Thyroid gland (tissue), 4 donors: ENCODE measurements at regions not wholly inside any gene's neighbourhood (a gene's known extent, or its start where the extent isn't known, plus 50 kb on each side); places are given as distances from the start of the nearest gene placed in this dataset.
A peak's percentile ranks its signal among the peaks of the same experiment; 100 is the strongest.

Source experiments
- DNase-seq, 2 donors: peaks; one replicate each; pipeline ENCODE4 v3.0.0-alpha.2; 2019
- H3K27ac ChIP-seq, 3 donors: fragments of 200-600 bp; sonication (generic); 1 replicate in 2 of 3; 2 replicates in 1 of 3; pipeline ENCODE4 v1.5.1; 2016 to 2019; ENCODE audit warnings: mild to moderate bottlenecking in 1 of 3, moderate library complexity in 1 of 3
- H3K27me3 ChIP-seq: fragments of 200-600 bp; sonication (generic); one replicate; pipeline ENCODE4 v1.5.1; 2019
- H3K36me3 ChIP-seq, 2 donors: fragments of 200-600 bp; sonication (generic); one replicate each; pipeline ENCODE4 v1.5.1; 2016 to 2019
- H3K4me1 ChIP-seq, 2 donors: fragments of 200-600 bp; sonication (generic); one replicate each; pipeline ENCODE4 v1.5.1; 2017 to 2019
- H3K4me3 ChIP-seq, 3 donors: fragments of 200-600 bp; sonication (generic); replicated peaks in 1 of 3; 1 replicate in 2 of 3; 2 replicates in 1 of 3; pipeline ENCODE4 v1.5.1; 2016; ENCODE audit warnings: mild to moderate bottlenecking in 1 of 3
- H3K9me3 ChIP-seq: fragments of 200-600 bp; sonication (generic); one replicate; pipeline ENCODE4 v1.5.1; 2017
- POLR2A ChIP-seq, 2 donors: fragments of 450-650 bp; IDR thresholded peaks; one replicate each; pipeline ENCODE4 v1.6.1; 2017; ENCODE audit warnings: antibody characterized with exemption in 2 of 2, mild to moderate bottlenecking in 2 of 2, moderate library complexity in 1 of 2
- WGBS, 2 donors: methylation state at CpG; one replicate each; pipeline ENCODE4 v1.1.5; 2017; 5-methylcytosine and 5-hydroxymethylcytosine counted together
- intact Hi-C: fragments of 100-400 bp; cut with DNase I; formaldehyde crosslinking; loops from one replicate; pipeline ENCODE4 v1.15.1; 2023
- TF ChIP-seq, protein P1 (sequence below), 6 experiments: fragments of 200-600 bp in 3 of 6; fragments of 450-650 bp in 3 of 6; sonication (generic) in 3 of 6; IDR thresholded peaks; one replicate each; pipeline ENCODE4 v1.5.1; 2016 to 2019; ENCODE audit warnings: antibody characterized with exemption in 6 of 6, mild to moderate bottlenecking in 2 of 6, inconsistent platforms in 1 of 6, moderate library complexity in 1 of 6

DNA sequence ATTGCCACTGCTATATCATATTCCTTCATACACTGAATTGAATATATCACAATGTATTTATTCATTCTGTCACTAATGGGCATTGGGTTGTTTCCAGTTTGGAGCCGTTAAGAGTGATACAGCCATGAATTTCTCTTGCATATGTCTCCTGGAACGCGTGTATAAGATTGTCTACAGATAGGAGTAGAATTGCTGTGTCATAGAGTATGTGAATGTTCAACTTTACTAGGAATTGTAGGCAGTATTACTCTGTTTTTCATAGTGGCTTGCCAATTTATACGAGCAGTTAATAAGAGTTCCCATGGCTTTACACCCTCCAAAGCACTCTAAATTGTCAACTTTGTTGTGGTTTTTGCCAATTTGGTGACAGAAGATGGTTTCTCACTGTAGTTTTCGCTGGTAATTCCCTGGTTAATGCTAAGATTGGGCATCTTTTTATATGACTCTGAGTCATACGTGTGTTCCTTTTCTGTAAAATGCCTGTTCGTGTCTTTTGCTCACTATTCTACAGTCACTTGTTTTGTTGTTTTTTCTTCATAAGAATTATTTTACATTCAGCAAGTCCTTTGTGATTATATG lies 136.1 kb upstream of the LIPC start:
- intact Hi-C loops, result no loop called here
- DNase-seq, result no peak
- Histone ChIP-seq H3K9me3 (no peaks in the 10 kb centered on the region), H3K4me3 (no peak overlapping the region), H3K4me1 (peaks cover 13 to 37% of the 10 kb centered on the region in 2 donors), H3K27ac (no peak overlapping the region), H3K27me3 (no peaks in the 10 kb centered on the region), H3K36me3 (no peaks in the 10 kb centered on the region)
- WGBS, 2 donors, result 78 to 95% methylated on average over 7 of the region's 7 CpGs
- TF ChIP-seq, protein P1, sequence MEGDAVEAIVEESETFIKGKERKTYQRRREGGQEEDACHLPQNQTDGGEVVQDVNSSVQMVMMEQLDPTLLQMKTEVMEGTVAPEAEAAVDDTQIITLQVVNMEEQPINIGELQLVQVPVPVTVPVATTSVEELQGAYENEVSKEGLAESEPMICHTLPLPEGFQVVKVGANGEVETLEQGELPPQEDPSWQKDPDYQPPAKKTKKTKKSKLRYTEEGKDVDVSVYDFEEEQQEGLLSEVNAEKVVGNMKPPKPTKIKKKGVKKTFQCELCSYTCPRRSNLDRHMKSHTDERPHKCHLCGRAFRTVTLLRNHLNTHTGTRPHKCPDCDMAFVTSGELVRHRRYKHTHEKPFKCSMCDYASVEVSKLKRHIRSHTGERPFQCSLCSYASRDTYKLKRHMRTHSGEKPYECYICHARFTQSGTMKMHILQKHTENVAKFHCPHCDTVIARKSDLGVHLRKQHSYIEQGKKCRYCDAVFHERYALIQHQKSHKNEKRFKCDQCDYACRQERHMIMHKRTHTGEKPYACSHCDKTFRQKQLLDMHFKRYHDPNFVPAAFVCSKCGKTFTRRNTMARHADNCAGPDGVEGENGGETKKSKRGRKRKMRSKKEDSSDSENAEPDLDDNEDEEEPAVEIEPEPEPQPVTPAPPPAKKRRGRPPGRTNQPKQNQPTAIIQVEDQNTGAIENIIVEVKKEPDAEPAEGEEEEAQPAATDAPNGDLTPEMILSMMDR (IDR thresholded peaks at IDR 0.05), result no peak
- TF ChIP-seq POLR2A (IDR thresholded peaks at IDR 0.05), result no peak

DNA sequence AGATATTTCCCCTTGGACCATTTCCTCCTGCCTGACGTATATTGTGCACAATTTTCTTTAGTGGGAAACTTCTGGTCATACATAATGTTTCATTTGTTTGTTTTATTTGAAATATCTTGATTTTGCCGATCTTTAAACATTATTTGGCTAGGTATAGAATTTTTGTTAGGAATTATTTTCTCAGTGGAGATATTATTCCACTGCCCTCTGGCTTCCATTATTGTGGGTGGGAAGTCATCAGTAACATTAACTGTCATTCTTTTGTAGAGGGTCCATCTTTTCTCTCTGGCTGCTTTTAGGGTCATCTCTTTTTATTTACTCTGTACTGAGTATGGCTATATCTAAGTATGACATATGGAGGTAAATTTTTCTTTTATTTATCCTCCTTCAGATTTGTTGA lies 135.5 kb upstream of the LIPC start:
- Histone ChIP-seq H3K4me3 (no peak overlapping the region), H3K4me1 (peaks cover 13 to 37% of the 10 kb centered on the region in 2 donors), H3K9me3 (no peaks in the 10 kb centered on the region), H3K36me3 (no peaks in the 10 kb centered on the region), H3K27me3 (no peaks in the 10 kb centered on the region), H3K27ac (no peak overlapping the region)
- intact Hi-C loops, result no loop called here
- TF ChIP-seq, protein P1 (IDR thresholded peaks at IDR 0.05), result no peak
- no peak for TF ChIP-seq POLR2A (IDR thresholded peaks at IDR 0.05)
- 62 to 92% methylated on average over 2 of the region's 2 CpGs for WGBS, 2 donors
- DNase-seq, result no peak

DNA sequence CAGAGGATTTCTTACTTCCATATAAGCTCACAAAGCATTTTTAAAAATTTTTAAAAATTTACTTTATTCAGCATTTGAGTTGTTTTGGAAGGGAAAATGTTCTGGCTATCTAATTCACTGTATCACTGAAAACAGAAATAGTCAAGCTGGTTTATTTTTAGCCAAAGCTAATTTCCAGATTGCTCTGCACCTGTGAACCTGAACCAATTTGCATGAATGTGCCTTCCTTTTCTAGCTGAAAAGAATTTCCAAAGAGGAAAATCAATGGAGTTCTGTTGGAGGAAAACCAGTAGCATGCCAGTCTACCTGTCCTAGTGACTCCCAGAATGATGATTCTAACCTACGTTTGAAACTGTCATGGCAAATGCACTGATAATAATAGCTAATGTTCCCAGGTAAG lies 134.2 kb upstream of the LIPC start:
- no peaks in the 10 kb centered on the region for H3K27me3 ChIP-seq
- DNase-seq, result no peak
- no peak overlapping the region for H3K27ac ChIP-seq
- peaks cover 13 to 37% of the 10 kb centered on the region in 2 donors for H3K4me1 ChIP-seq
- H3K4me3 ChIP-seq, result no peak overlapping the region
- WGBS, 2 donors, result 96 to 100% methylated on average over 1 of the region's 1 CpG
- intact Hi-C loops, result no loop called here
- TF ChIP-seq, protein P1 (IDR thresholded peaks at IDR 0.05), result no peak
- TF ChIP-seq POLR2A (IDR thresholded peaks at IDR 0.05), result no peak
- no peaks in the 10 kb centered on the region for H3K9me3 ChIP-seq
- no peaks in the 10 kb centered on the region for H3K36me3 ChIP-seq

DNA sequence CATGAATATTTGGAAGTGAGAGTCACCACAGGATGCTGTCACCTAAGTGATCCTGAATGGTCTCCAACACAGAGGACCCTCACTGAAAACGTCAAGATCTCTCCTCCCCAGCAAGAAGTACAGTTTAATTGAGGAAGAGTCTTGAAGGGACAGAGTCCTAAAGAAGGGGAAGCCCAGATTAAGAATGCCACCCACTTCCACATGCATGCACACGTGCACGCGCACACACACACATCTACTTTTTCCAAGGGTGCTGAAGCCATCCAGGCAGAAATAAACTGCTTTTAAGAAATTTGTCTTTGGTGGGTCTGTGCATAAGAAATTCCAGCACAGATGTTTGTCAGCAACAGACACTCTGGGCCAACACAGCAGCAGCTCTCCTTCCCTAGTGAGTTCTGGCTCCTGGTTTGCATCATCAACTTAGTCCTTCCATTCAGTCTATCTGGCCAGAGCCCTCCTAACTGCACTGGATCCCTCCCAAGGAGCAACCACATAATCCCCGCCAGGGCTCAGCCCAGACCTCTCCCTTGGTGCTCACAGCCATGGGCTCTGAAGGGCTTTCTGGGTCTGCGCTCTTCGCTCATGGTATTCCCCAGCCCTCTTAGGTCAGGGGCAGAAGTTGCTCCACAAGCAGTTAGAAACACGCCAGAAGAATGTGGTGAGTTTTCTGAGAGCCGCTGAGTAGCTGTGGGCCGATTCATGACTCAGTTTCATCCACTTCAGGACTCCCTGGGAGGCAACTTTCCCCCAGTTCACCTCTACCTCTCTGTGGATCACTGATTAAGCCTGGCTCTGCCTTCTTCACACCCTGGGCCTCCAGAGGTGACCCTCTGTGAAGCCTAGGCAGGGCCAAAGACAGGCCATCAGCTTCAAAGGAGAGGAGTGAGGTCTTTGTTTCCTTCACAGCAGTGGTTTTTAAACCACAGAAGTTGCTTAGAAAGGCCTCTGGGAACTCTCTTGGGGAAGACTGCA lies 132.6 kb upstream of the LIPC start:
- Histone ChIP-seq H3K4me3 (no peak overlapping the region), H3K27ac (peak overlapping the region in 2 of 3 donors; percentile 16 to 48), H3K27me3 (no peaks in the 10 kb centered on the region), H3K9me3 (no peaks in the 10 kb centered on the region), H3K4me1 (peaks cover 9 to 28% of the 10 kb centered on the region in 2 donors), H3K36me3 (no peaks in the 10 kb centered on the region)
- TF ChIP-seq, protein P1 (IDR thresholded peaks at IDR 0.05), result no peak
- no peak for TF ChIP-seq POLR2A (IDR thresholded peaks at IDR 0.05)
- WGBS, 2 donors, result 49 to 53% methylated on average over 9 to 10 of the region's 10 CpGs
- DNase-seq, result peak; percentile 69 to 78
- intact Hi-C loops, result no loop called here

DNA sequence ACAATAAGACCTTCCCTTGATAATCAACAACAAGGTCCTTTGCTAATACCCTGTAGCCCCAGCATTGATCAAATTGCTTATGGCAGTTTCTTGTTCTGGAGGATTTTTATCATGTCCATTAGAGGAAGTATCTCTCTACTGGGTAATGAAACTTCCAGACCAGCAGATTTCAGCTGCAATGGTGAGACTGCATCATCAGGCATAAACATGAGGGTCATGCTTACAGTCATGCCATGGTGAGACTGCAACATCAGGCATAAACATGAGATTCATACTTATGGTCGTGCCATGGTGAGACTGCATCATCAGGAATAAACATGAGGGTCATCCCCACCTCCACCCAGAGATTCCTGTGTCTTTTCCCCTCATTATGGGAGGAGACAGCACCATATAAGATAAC lies 129.0 kb upstream of the LIPC start:
- intact Hi-C loops, result no loop called here
- Histone ChIP-seq H3K27me3 (no peaks in the 10 kb centered on the region), H3K4me3 (no peak overlapping the region), H3K36me3 (no peaks in the 10 kb centered on the region), H3K27ac (no peak overlapping the region), H3K9me3 (no peaks in the 10 kb centered on the region), H3K4me1 (peaks cover 20 to 30% of the 10 kb centered on the region in 2 donors)
- WGBS, 2 donors, result 82% methylated on average over 1 of the region's 1 CpG
- TF ChIP-seq POLR2A (IDR thresholded peaks at IDR 0.05), result no peak
- TF ChIP-seq, protein P1 (IDR thresholded peaks at IDR 0.05), result no peak
- no peak for DNase-seq
